ENCODE measurements at regions not wholly inside any gene's neighbourhood (a gene's known extent, or its start where the extent isn't known, plus 50 kb on each side); places are given as distances from the start of the nearest gene placed in this dataset.

DNA sequence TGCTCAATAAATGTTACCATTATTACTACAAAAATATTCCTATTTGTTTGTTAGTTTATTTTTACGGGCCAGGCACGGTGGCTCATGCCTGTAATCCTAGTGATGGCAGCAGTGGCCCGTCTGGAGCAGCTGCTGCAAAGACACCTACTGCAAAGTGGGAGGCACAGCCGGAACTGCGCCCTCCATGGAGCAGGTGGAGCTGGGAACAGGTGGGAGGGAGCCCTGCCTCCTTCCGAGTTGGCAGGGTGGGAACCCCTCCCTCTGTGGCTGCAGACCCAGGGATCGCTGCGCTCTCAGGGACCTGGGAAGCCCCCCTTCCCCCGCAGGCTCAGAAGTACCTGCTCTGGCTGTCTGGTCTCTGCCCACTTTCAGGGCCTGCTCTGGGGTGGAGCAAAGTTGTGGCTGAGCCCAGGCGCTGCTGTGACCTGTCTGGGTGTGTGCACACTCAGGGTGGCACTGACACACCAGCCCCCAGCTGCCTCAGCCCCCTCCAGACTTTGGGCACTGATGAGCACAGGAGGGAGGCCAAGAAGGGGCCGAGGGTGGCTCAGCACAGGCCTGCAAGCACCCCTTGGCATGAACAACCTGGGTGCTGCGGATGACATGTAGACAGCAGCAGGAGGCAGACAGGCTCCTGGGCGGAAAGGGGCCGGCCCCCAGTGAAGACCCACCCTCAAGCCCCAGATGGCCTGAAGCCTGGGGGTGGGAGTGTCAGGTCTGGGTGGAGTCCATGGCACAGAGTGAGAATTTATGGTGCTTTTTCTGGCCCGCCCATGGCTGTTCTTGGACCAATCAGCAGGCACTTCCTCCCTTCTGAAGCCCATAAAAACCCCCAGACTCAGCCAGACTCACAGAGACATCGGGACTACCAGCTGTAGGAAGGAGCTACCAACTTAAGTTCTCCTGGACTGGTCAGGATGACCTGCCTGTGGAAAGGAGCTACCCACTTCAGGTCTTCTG is 103.7 kb upstream of the CLMP start:
- Mint-ChIP-seq H3K27ac (no peak overlapping the region), H3K27me3 (peaks cover 8% of the 10 kb centered on the region), H3K36me3 (ENCODE audit: low read depth) (no peaks in the 10 kb centered on the region), H3K4me1 (peaks cover 32% of the 10 kb centered on the region), H3K9me3 (no peaks in the 10 kb centered on the region), H3K4me3 (no peak overlapping the region)
- POLR2A ChIA-PET = no interaction called here
- CTCF ChIA-PET = interaction anchor here (1.4 to 8.5 kb wide), 3 partner anchors 50 to 180 kb away, joined by 3 to 73 read pairs (median 42); no protein-coding TSS in a partner anchor
- no peak for DNase-seq

DNA sequence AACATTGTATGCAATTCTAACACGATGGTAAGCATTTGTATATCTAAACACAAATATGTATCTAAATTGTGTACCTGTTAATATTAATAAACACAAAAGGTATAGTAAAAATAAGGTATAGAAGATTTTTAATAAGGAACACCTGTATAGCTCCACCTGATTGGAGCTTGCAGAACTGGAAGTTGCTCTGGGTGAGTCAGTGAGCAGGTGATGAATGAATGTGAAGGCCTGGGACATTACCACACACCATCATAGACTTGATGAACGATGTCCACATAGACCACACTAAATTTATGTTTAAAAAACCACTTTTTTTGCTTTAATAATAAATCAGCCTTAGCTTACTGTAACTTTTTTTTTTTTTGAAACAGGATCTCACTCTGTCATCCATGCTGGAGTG is 97.6 kb upstream of the CLMP start:
- Mint-ChIP-seq H3K4me3 (no peak overlapping the region), H3K4me1 (no peaks in the 10 kb centered on the region), H3K27me3 (peaks cover 20% of the 10 kb centered on the region), H3K27ac (no peak overlapping the region), H3K36me3 (ENCODE audit: low read depth) (no peaks in the 10 kb centered on the region), H3K9me3 (peaks cover 2% of the 10 kb centered on the region)
- CTCF ChIA-PET = interaction anchor here (0.6 to 1.4 kb wide), 3 partner anchors 9 to 24 kb away, joined by 3 to 5 read pairs (median 3); no protein-coding TSS in a partner anchor
- DNase-seq = no peak
- POLR2A ChIA-PET = no interaction called here

DNA sequence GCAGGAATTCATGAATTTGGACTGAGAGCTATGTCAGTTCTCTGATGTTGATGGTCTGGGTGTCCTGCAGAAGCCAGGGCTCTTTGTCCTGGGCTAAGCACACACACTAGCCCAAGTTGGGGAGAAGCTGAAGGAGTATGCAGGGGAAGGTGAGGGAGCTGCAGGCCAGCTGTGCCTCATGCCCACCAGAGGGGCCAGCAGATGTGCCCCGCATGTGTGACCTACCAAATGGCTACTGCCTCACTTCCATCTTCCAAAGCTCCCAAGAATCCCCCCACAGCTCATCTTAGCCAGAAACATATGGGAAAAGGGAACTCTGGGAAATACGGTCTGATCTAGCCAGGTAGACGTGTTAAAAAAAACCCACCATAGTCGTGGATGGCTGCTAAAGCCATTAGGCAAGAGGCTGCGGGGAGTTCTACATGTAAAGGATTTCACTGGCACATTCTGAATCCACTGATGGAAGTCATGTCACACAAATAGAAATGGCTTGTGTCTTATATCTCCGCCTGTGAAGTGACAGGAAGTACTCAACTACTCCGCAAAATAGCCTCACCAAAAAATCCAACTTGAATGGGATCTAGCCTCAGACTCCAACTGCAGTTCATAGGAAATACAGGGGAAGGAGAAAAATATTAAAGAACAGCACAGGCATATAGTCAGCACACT is 96.3 kb upstream of the CLMP start:
- CTCF ChIA-PET = interaction anchor here (1.4 kb wide), 1 partner anchor 30 kb away, joined by 6 read pairs; no protein-coding TSS in a partner anchor
- Mint-ChIP-seq H3K4me3 (no peak overlapping the region), H3K36me3 (ENCODE audit: low read depth) (no peaks in the 10 kb centered on the region), H3K27ac (no peak overlapping the region), H3K9me3 (peaks cover 2% of the 10 kb centered on the region), H3K27me3 (peaks cover 27% of the 10 kb centered on the region), H3K4me1 (no peaks in the 10 kb centered on the region)
- DNase-seq = no peak
- POLR2A ChIA-PET = no interaction called here

- DNase-seq = no peak
- no peak overlapping the region for H3K27ac Mint-ChIP-seq
- H3K4me3 Mint-ChIP-seq = no peak overlapping the region
- H3K27me3 Mint-ChIP-seq = peaks cover 56% of the 10 kb centered on the region
- ChIA-PET POLR2A (no interaction called here), CTCF (interaction anchor here (1.3 kb wide), 1 partner anchor 25 kb away, joined by 7 read pairs; no protein-coding TSS in a partner anchor)
- H3K4me1 Mint-ChIP-seq = no peaks in the 10 kb centered on the region
- peaks cover 2% of the 10 kb centered on the region for H3K9me3 Mint-ChIP-seq
- no peaks in the 10 kb centered on the region for H3K36me3 Mint-ChIP-seq (ENCODE audit: low read depth)
These were observed 91.7 kb upstream of the CLMP start for GRCh38 chr11:123286761-123287160.

GRCh38 chr11:123286255-123286654 is 91.2 kb upstream of the CLMP start:
- H3K27ac Mint-ChIP-seq = no peak overlapping the region
- no peaks in the 10 kb centered on the region for H3K36me3 Mint-ChIP-seq (ENCODE audit: low read depth)
- ChIA-PET POLR2A (no interaction called here), CTCF (interaction anchor here (0.7 to 1.3 kb wide), 3 partner anchors 25 to 56 kb away, joined by 3 to 7 read pairs (median 3); no protein-coding TSS in a partner anchor)
- DNase-seq = no peak
- peaks cover 57% of the 10 kb centered on the region for H3K27me3 Mint-ChIP-seq
- no peaks in the 10 kb centered on the region for H3K4me1 Mint-ChIP-seq
- no peak overlapping the region for H3K4me3 Mint-ChIP-seq
- H3K9me3 Mint-ChIP-seq = peaks cover 2% of the 10 kb centered on the region

GRCh38 chr11:123284454-123284853 is 89.4 kb upstream of the CLMP start:
- CTCF ChIA-PET = interaction anchor here (0.6 kb wide), 1 partner anchor 38 kb away, joined by 4 read pairs; no protein-coding TSS in a partner anchor
- Mint-ChIP-seq H3K4me1 (no peaks in the 10 kb centered on the region), H3K9me3 (peaks cover 2% of the 10 kb centered on the region), H3K36me3 (ENCODE audit: low read depth) (no peaks in the 10 kb centered on the region), H3K4me3 (no peak overlapping the region), H3K27me3 (peaks cover 59% of the 10 kb centered on the region), H3K27ac (no peak overlapping the region)
- POLR2A ChIA-PET = no interaction called here
- no peak for DNase-seq

DNA sequence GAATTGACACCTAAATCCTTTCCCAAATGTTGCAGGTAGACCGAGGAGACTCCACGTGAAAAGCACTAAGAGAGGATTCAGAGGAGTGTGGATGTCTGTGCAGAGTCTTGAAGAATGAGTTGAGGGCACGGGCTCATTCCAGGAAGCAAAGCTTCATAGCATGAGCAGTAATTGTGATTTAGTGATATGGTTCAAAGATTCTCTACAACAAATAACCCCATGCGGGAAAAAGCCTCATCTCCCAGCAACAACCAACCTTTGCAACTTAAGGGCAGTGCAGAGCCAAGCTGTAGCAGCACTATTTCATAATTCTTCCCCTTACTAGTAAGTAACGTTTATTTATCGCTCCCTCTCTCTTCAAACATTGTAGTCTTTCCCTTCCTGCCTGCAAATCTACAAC is 87.5 kb upstream of the CLMP start:
- Mint-ChIP-seq H3K36me3 (ENCODE audit: low read depth) (no peaks in the 10 kb centered on the region), H3K4me1 (no peaks in the 10 kb centered on the region), H3K4me3 (no peak overlapping the region), H3K27ac (no peak overlapping the region), H3K9me3 (no peaks in the 10 kb centered on the region), H3K27me3 (peaks cover 58% of the 10 kb centered on the region)
- ChIA-PET POLR2A (no interaction called here), CTCF (no interaction called here)
- no peak for DNase-seq

DNA sequence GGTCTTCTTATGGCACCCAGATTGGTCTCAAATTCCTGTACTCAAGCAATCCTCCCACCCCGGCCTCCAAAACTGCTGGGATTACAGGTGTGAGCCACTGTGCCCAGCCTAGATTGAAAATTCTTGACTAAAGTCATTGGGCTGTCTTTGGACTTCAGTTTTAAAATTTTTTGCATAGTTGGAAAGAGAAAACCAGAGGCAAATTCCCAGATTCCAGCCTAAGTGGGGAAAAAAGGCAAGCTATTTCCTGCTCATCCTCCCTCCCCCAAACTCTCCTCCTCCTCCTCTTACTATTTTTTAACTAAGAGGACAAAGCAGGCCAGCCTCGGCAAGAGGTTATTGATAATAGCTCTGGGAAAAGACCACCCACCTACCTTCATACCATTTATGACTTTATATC is 78.6 kb upstream of the CLMP start:
- POLR2A ChIA-PET = no interaction called here
- Mint-ChIP-seq H3K4me1 (no peaks in the 10 kb centered on the region), H3K4me3 (no peak overlapping the region), H3K27me3 (peaks cover 17% of the 10 kb centered on the region), H3K36me3 (ENCODE audit: low read depth) (no peaks in the 10 kb centered on the region), H3K9me3 (no peaks in the 10 kb centered on the region), H3K27ac (no peak overlapping the region)
- CTCF ChIA-PET = interaction anchor here (1.9 kb wide), 1 partner anchor 12 kb away, joined by 11 read pairs; no protein-coding TSS in a partner anchor
- no peak for DNase-seq

- no peaks in the 10 kb centered on the region for H3K9me3 Mint-ChIP-seq
- H3K4me1 Mint-ChIP-seq = peaks cover 3% of the 10 kb centered on the region
- no peak overlapping the region for H3K4me3 Mint-ChIP-seq
- POLR2A ChIA-PET = no interaction called here
- H3K27ac Mint-ChIP-seq = no peak overlapping the region
- H3K36me3 Mint-ChIP-seq (ENCODE audit: low read depth) = no peaks in the 10 kb centered on the region
- peaks cover 14% of the 10 kb centered on the region for H3K27me3 Mint-ChIP-seq
- CTCF ChIA-PET = interaction anchor here (1.0 to 2.1 kb wide), 2 partner anchors 11 to 20 kb away, joined by 5 to 11 read pairs; no protein-coding TSS in a partner anchor
- no peak for DNase-seq
These were observed 77.5 kb upstream of the CLMP start for GRCh38 chr11:123272565-123272964.

- Mint-ChIP-seq H3K27ac (no peak overlapping the region), H3K4me1 (peaks cover 12% of the 10 kb centered on the region), H3K4me3 (no peak overlapping the region), H3K27me3 (peaks cover 29% of the 10 kb centered on the region), H3K9me3 (no peaks in the 10 kb centered on the region), H3K36me3 (ENCODE audit: low read depth) (no peaks in the 10 kb centered on the region)
- no peak for DNase-seq
- POLR2A ChIA-PET = no interaction called here
- CTCF ChIA-PET = interaction anchor here (0.8 to 1.0 kb wide), 2 partner anchors 17 to 157 kb away, joined by 3 to 5 read pairs; no protein-coding TSS in a partner anchor
These were observed 73.1 kb upstream of the CLMP start for GRCh38 chr11:123268156-123268555.

GRCh38 chr11:123265951-123266350 is 70.9 kb upstream of the CLMP start:
- ChIA-PET POLR2A (no interaction called here), CTCF (no interaction called here)
- H3K4me1 Mint-ChIP-seq = peaks cover 15% of the 10 kb centered on the region
- H3K4me3 Mint-ChIP-seq = no peak overlapping the region
- no peaks in the 10 kb centered on the region for H3K9me3 Mint-ChIP-seq
- H3K27me3 Mint-ChIP-seq = peaks cover 30% of the 10 kb centered on the region
- no peak for DNase-seq
- H3K27ac Mint-ChIP-seq = no peak overlapping the region
- no peaks in the 10 kb centered on the region for H3K36me3 Mint-ChIP-seq (ENCODE audit: low read depth)

DNA sequence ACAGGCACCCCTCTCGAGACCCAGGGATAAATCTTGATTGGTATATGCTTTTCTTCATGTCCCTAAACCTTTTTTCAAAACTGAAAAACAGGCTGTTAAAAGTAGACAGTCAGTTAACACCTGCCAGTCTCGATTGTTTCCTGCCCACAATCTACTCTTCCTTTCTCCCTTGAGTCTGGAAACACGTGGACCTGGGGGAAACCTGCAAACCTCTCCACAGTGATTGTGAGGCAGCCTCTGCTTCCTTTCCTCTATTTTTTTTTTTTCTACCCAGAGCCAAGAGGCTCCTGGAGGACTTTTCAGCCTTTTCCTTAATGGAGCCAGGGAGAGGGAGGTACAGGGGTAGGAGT is 69.4 kb upstream of the CLMP start:
- H3K4me1 Mint-ChIP-seq = peaks cover 17% of the 10 kb centered on the region
- POLR2A ChIA-PET = no interaction called here
- H3K27me3 Mint-ChIP-seq = peaks cover 30% of the 10 kb centered on the region
- H3K27ac Mint-ChIP-seq = no peak overlapping the region
- no peaks in the 10 kb centered on the region for H3K9me3 Mint-ChIP-seq
- CTCF ChIA-PET = interaction anchor here (0.6 kb wide), 1 partner anchor 99 kb away, joined by 4 read pairs; no protein-coding TSS in a partner anchor
- no peak overlapping the region for H3K4me3 Mint-ChIP-seq
- no peaks in the 10 kb centered on the region for H3K36me3 Mint-ChIP-seq (ENCODE audit: low read depth)
- no peak for DNase-seq

All from activated CD4-positive, alpha-beta memory T cell treated with anti-CD3 and anti-CD28 coated beads, Interleukin-2, amount 10 ng/mL, durations not matched to agents 7 days and 5 days (primary cell).